Keratinocyte (primary cell): ENCODE measurements at regions not wholly inside any gene's neighbourhood (a gene's known extent, or its start where the extent isn't known, plus 50 kb on each side); places are given as distances from the start of the nearest gene placed in this dataset.

Experiments used
- DNase-seq: peaks from one replicate; pipeline ENCODE4 v3.0.0-alpha.2; 2011; ENCODE audit warnings: low read depth, missing footprints, low spot score
- FAIRE-seq: peaks from 2 replicates; lab custom pipeline; 2011; peaks lifted over from hg19 to GRCh38; lab: Jason Lieb, UNC
- H2AFZ ChIP-seq: 2 replicates; pipeline ENCODE4 v1.6.0; 2012; ENCODE audit warnings: low read length, control low read depth, inconsistent platforms; ENCODE audit not compliant: control insufficient read depth
- H3K27ac ChIP-seq: 2 replicates; pipeline ENCODE4 v1.5.1; 2011; ENCODE audit warnings: low read length; ENCODE audit not compliant: control insufficient read depth, insufficient read depth
- H3K27me3 ChIP-seq: 3 replicates; pipeline ENCODE4 v1.6.0; 2011; ENCODE audit warnings: low read length; ENCODE audit not compliant: control insufficient read depth, insufficient read depth; ENCODE audit errors: extremely low read depth
- H3K36me3 ChIP-seq, 2 experiments: 2 replicates in 1 of 2; 3 replicates in 1 of 2; pipeline ENCODE4 v1.5.1; 2011; ENCODE audit warnings: low read length in 2 of 2, mild to moderate bottlenecking in 1 of 2; ENCODE audit not compliant: control insufficient read depth in 2 of 2, insufficient read depth in 2 of 2; ENCODE audit errors: extremely low read depth in 1 of 2
- H3K4me1 ChIP-seq: 3 replicates; pipeline ENCODE4 v1.5.1; 2011; ENCODE audit warnings: low read length; ENCODE audit not compliant: control insufficient read depth, insufficient read depth; ENCODE audit errors: extremely low read depth
- H3K4me2 ChIP-seq: 3 replicates; pipeline ENCODE4 v1.6.0; 2011; ENCODE audit warnings: low read depth, low read length; ENCODE audit not compliant: control insufficient read depth, insufficient read depth; ENCODE audit errors: extremely low read depth
- H3K4me3 ChIP-seq, 3 experiments: fragments of 200-600 bp in 1 of 3; sonication (generic) in 1 of 3; 2 replicates in 2 of 3; 3 replicates in 1 of 3; pipeline ENCODE4 v1.5.1; 2011 to 2016; ENCODE audit warnings: low read length in 3 of 3, mild to moderate bottlenecking in 3 of 3, control low read depth in 2 of 3, inconsistent platforms in 1 of 3, low read depth in 1 of 3, mixed read lengths in 1 of 3, mixed run types in 1 of 3, moderate library complexity in 1 of 3; ENCODE audit not compliant: control insufficient read depth in 2 of 3, insufficient read depth in 2 of 3; ENCODE audit errors: extremely low read depth in 1 of 3
- H3K79me2 ChIP-seq: 2 replicates; pipeline ENCODE4 v1.6.0; 2012; ENCODE audit warnings: low read length; ENCODE audit not compliant: control insufficient read depth, insufficient read depth
- H3K9ac ChIP-seq: 3 replicates; pipeline ENCODE4 v1.6.0; 2011; ENCODE audit warnings: low read length; ENCODE audit not compliant: control insufficient read depth, insufficient read depth; ENCODE audit errors: extremely low read depth
- H3K9me1 ChIP-seq: 3 replicates; pipeline ENCODE4 v1.6.0; 2011; ENCODE audit warnings: low read length; ENCODE audit not compliant: control insufficient read depth, insufficient read depth; ENCODE audit errors: extremely low read depth
- H3K9me3 ChIP-seq: 2 replicates; pipeline ENCODE4 v1.5.1; 2012; ENCODE audit warnings: low read depth, low read length; ENCODE audit not compliant: control insufficient read depth
- H4K20me1 ChIP-seq: 3 replicates; pipeline ENCODE4 v1.6.0; 2011; ENCODE audit warnings: low read length; ENCODE audit not compliant: control insufficient read depth, insufficient read depth; ENCODE audit errors: extremely low read depth
- CTCF ChIP-seq, 3 experiments: IDR thresholded peaks in 1 of 3; conservative IDR thresholded peaks in 1 of 3; optimal IDR thresholded peaks in 1 of 3; 2 replicates in 2 of 3; 3 replicates in 1 of 3; pipeline versions ENCODE3 to v1.5.1; 2011; ENCODE audit warnings: low read length in 3 of 3, mild to moderate bottlenecking in 3 of 3, moderate library complexity in 2 of 3, control low read depth in 1 of 3, inconsistent platforms in 1 of 3; ENCODE audit not compliant: insufficient read depth in 2 of 3; ENCODE audit errors: extremely low read depth in 1 of 3
- EZH2 ChIP-seq: IDR thresholded peaks from one replicate; pipeline ENCODE4 v1.6.1; 2012; ENCODE audit warnings: inconsistent platforms, mild to moderate bottlenecking, low read length, moderate library complexity
- dilution Hi-C: fragments of 300-500 bp; cut with MboI; formaldehyde crosslinking; loops from one replicate; pipeline ENCODE4 v1.7.0; 2020; ENCODE audit warnings: low sequenced_read_pairs; ENCODE audit not compliant: extremely low pct_ligation_motif_present

- Histone ChIP-seq H3K36me3 (no peaks in the 10 kb centered on the region), H3K4me3 (no peak overlapping the region), H2AFZ (no peak overlapping the region), H3K27ac (no peak overlapping the region), H3K9ac (no peak overlapping the region), H3K4me1 (no peaks in the 10 kb centered on the region), H4K20me1 (no peaks in the 10 kb centered on the region), H3K79me2 (no peaks in the 10 kb centered on the region), H3K9me3 (no peaks in the 10 kb centered on the region), H3K9me1 (no peaks in the 10 kb centered on the region), H3K27me3 (no peaks in the 10 kb centered on the region), H3K4me2 (no peak overlapping the region)
- FAIRE-seq (no peak), DNase-seq (no peak)
- no peak for TF ChIP-seq CTCF (optimal IDR thresholded peaks at IDR 0.05 in 1 of 3, IDR thresholded peaks at IDR 0.05 in 1 of 3, conservative IDR thresholded peaks at IDR 0.05 in 1 of 3; ENCODE audit: extremely low read depth in 1 of 3, insufficient read depth in 2 of 3, low read length in 3 of 3)
- TF ChIP-seq EZH2, result no peak
- dilution Hi-C loops, result no loop called here
Observed at GRCh38 chr7:38021892-38022291, 101.5 kb downstream of the EPDR1 start.

DNA sequence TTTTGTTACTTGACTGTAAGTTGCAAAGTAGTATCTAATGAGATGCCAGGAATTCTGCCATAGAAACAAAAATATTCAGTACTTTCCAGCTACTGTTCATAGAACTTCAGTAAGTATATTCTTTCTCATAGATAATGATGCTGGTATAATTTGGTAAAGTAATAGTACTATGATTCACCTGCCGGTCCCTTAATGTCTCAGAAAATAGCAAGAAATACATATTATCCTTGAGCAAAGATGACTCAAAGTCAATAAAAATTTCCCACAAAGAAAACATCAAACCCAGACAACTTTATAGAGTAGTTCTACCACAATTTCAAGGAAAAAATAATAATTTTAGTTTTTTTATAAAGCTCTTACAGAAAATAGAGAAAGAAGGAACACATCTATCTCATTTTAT is 105.4 kb downstream of the EPDR1 start:
- H3K4me3 ChIP-seq, result no peak overlapping the region
- DNase-seq (no peak), FAIRE-seq (no peak)
- no peaks in the 10 kb centered on the region for H4K20me1 ChIP-seq
- no peaks in the 10 kb centered on the region for H3K27me3 ChIP-seq
- H3K9me3 ChIP-seq, result no peaks in the 10 kb centered on the region
- H3K36me3 ChIP-seq, result no peaks in the 10 kb centered on the region
- TF ChIP-seq CTCF (optimal IDR thresholded peaks at IDR 0.05 in 1 of 3, IDR thresholded peaks at IDR 0.05 in 1 of 3, conservative IDR thresholded peaks at IDR 0.05 in 1 of 3; ENCODE audit: extremely low read depth in 1 of 3, insufficient read depth in 2 of 3, low read length in 3 of 3) (no peak), EZH2 (no peak)
- no peak overlapping the region for H2AFZ ChIP-seq
- no peak overlapping the region for H3K4me2 ChIP-seq
- no peak overlapping the region for H3K27ac ChIP-seq
- no peaks in the 10 kb centered on the region for H3K79me2 ChIP-seq
- no peak overlapping the region for H3K9ac ChIP-seq
- no peaks in the 10 kb centered on the region for H3K9me1 ChIP-seq
- dilution Hi-C loops, result no loop called here
- no peaks in the 10 kb centered on the region for H3K4me1 ChIP-seq
